IMR-90 (cell line): ENCODE measurements at regions not wholly inside any gene's neighbourhood (a gene's known extent, or its start where the extent isn't known, plus 50 kb on each side); places are given as distances from the start of the nearest gene placed in this dataset.

Source experiments
- ATAC-seq: fragments of 200-7000 bp; cut with Tn5 transposase; 2 replicates; pipeline ENCODE4 v1.9.1; 2020; ENCODE audit warnings: low read depth, mild to moderate bottlenecking, moderate library complexity
- BruUV-seq: library from RNA; stranded (reverse); fragments of 400-500 nt; replicated peaks from 2 replicates; lab custom pipeline; 2021; lab: Mats Ljungman, UMichigan
- CTCF ChIA-PET: fragments of 300-600 bp; formaldehyde crosslinking; extraction: SDS; loops from one replicate; lab custom pipeline; 2021; ENCODE audit warnings: antibody characterized with exemption; lab: Yijun Ruan, JAX
- POLR2A ChIA-PET: fragments of 300-600 bp; sonication (Branson Sonifier 250); formaldehyde crosslinking; loops from one replicate; lab custom pipeline; 2022; ENCODE audit warnings: antibody characterized with exemption; ENCODE audit not compliant: unreplicated experiment; lab: Charles Lee
- DNase-seq: peaks from one replicate; pipeline ENCODE4 v3.0.0; 2013
- H2AFZ ChIP-seq: replicated peaks from 2 replicates; pipeline ENCODE3; 2013; ENCODE audit warnings: low read length, mild to moderate bottlenecking; ENCODE audit not compliant: poor library complexity
- H2AK5ac ChIP-seq: 2 replicates; pipeline ENCODE4 v1.6.1; 2013; ENCODE audit warnings: low read depth, low read length, inconsistent platforms
- H2AK9ac ChIP-seq: replicated peaks from 2 replicates; pipeline ENCODE3; 2013; ENCODE audit warnings: mild to moderate bottlenecking, low read depth, low read length, moderate library complexity; ENCODE audit not compliant: poor library complexity
- H2BK120ac ChIP-seq: 2 replicates; pipeline ENCODE4 v1.6.1; 2013; ENCODE audit warnings: low read depth, low read length, inconsistent platforms
- H2BK15ac ChIP-seq: 3 replicates; pipeline ENCODE4 v1.6.1; 2013; ENCODE audit warnings: low read depth, low read length, inconsistent platforms
- H2BK20ac ChIP-seq: 2 replicates; pipeline ENCODE4 v1.6.1; 2013; ENCODE audit warnings: low read depth, mild to moderate bottlenecking, inconsistent platforms, low read length, moderate library complexity
- H2BK5ac ChIP-seq: 2 replicates; pipeline ENCODE4 v1.6.1; 2013; ENCODE audit warnings: mild to moderate bottlenecking, low read depth, low read length, inconsistent platforms; ENCODE audit not compliant: poor library complexity, severe bottlenecking
- H3K14ac ChIP-seq: replicated peaks from 2 replicates; pipeline ENCODE4 v1.6.1; 2013; ENCODE audit warnings: low read depth, low read length, inconsistent platforms
- H3K18ac ChIP-seq: 2 replicates; pipeline ENCODE4 v1.6.1; 2013; ENCODE audit warnings: low read depth, low read length, control low read depth
- H3K23ac ChIP-seq: 2 replicates; pipeline ENCODE4 v1.6.1; 2013; ENCODE audit warnings: low read depth, low read length, inconsistent platforms
- H3K27ac ChIP-seq: 2 replicates; pipeline ENCODE4 v1.5.1; 2013; ENCODE audit warnings: mild to moderate bottlenecking, control low read depth, low read length; ENCODE audit not compliant: insufficient read depth
- H3K27me3 ChIP-seq: 2 replicates; pipeline ENCODE4 v1.6.1; 2013; ENCODE audit warnings: low read length; ENCODE audit not compliant: control insufficient read depth, insufficient read depth
- H3K36me3 ChIP-seq: 2 replicates; pipeline ENCODE4 v1.6.1; 2013; ENCODE audit warnings: low read length, mixed read lengths; ENCODE audit not compliant: control insufficient read depth, insufficient read depth
- H3K4ac ChIP-seq: 2 replicates; pipeline ENCODE4 v1.6.1; 2013; ENCODE audit warnings: low read depth, low read length, inconsistent platforms
- H3K4me1 ChIP-seq: 2 replicates; pipeline ENCODE4 v1.6.1; 2013; ENCODE audit warnings: low read length, mixed read lengths; ENCODE audit not compliant: control insufficient read depth, insufficient read depth
- H3K4me2 ChIP-seq: 2 replicates; pipeline ENCODE4 v1.6.1; 2013; ENCODE audit warnings: low read depth, mild to moderate bottlenecking, control low read depth, low read length, moderate library complexity
- H3K4me3 ChIP-seq: 2 replicates; pipeline ENCODE4 v1.5.1; 2013; ENCODE audit warnings: low read depth, mild to moderate bottlenecking, control low read depth, low read length, moderate library complexity; ENCODE audit not compliant: insufficient read depth
- H3K56ac ChIP-seq: 2 replicates; pipeline ENCODE4 v1.6.1; 2013; ENCODE audit warnings: low read length, inconsistent platforms; ENCODE audit not compliant: insufficient read depth; ENCODE audit errors: extremely low read depth
- H3K79me1 ChIP-seq, 2 experiments: 2 replicates each; pipeline ENCODE4 v1.6.1; 2013; ENCODE audit warnings: low read length in 2 of 2, inconsistent platforms in 1 of 2, low read depth in 1 of 2
- H3K9ac ChIP-seq: 2 replicates; pipeline ENCODE4 v1.6.1; 2013; ENCODE audit warnings: low read depth, low read length, control low read depth
- H3K9me1 ChIP-seq: 2 replicates; pipeline ENCODE4 v1.6.1; 2013; ENCODE audit warnings: low read length, inconsistent platforms; ENCODE audit not compliant: insufficient read depth
- H3K9me3 ChIP-seq: 2 replicates; pipeline ENCODE4 v1.6.1; 2013; ENCODE audit warnings: low read length; ENCODE audit not compliant: control insufficient read depth, insufficient read depth
- H4K20me1 ChIP-seq: 2 replicates; pipeline ENCODE4 v1.6.1; 2013; ENCODE audit warnings: low read length, inconsistent platforms; ENCODE audit not compliant: insufficient read depth
- H4K5ac ChIP-seq: 2 replicates; pipeline ENCODE4 v1.6.1; 2013; ENCODE audit warnings: mild to moderate bottlenecking, low read depth, low read length, control low read depth
- H4K8ac ChIP-seq, 2 experiments: 2 replicates each; pipeline ENCODE4 v1.6.1; 2013; ENCODE audit warnings: low read depth in 2 of 2, low read length in 2 of 2, control low read depth in 1 of 2, inconsistent platforms in 1 of 2
- H4K91ac ChIP-seq: 2 replicates; pipeline ENCODE4 v1.6.1; 2013; ENCODE audit warnings: low read depth, low read length, inconsistent platforms; ENCODE audit not compliant: insufficient read depth
- BHLHE40 ChIP-seq: fragments of 150-350 bp; IDR thresholded peaks from 2 replicates; pipeline ENCODE4 v1.6.1; 2016; ENCODE audit warnings: mild to moderate bottlenecking, low read depth, low read length
- CEBPB ChIP-seq: IDR thresholded peaks from 2 replicates; pipeline ENCODE4 v1.6.1; 2012; ENCODE audit warnings: low read depth, low read length, improper control_type of control experiment
- CHD1 ChIP-seq: IDR thresholded peaks from 2 replicates; pipeline ENCODE4 v1.6.1; 2012; ENCODE audit warnings: low read depth, low read length, improper control_type of control experiment
- ELK1 ChIP-seq: fragments of 150-350 bp; IDR thresholded peaks from 2 replicates; pipeline ENCODE4 v1.6.1; 2016; ENCODE audit warnings: low read depth, mild to moderate bottlenecking, low read length, moderate library complexity, borderline replicate concordance
- FOS ChIP-seq: fragments of 150-350 bp; IDR thresholded peaks from 2 replicates; pipeline ENCODE4 v1.6.1; 2016; ENCODE audit warnings: low read depth, low read length
- MAFK ChIP-seq: IDR thresholded peaks from 2 replicates; pipeline ENCODE4 v1.6.1; 2012; ENCODE audit warnings: low read depth, low read length, improper control_type of control experiment
- MAZ ChIP-seq: IDR thresholded peaks from 2 replicates; pipeline ENCODE4 v1.6.1; 2012; ENCODE audit warnings: low read depth, mild to moderate bottlenecking, low read length, improper control_type of control experiment, moderate library complexity, borderline replicate concordance
- MXI1 ChIP-seq: IDR thresholded peaks from 2 replicates; pipeline ENCODE4 v1.6.1; 2012; ENCODE audit warnings: low read depth, mild to moderate bottlenecking, low read length, moderate library complexity, borderline replicate concordance
- NFE2L2 ChIP-seq: fragments of 150-350 bp; IDR thresholded peaks from 2 replicates; pipeline ENCODE4 v1.6.1; 2016; ENCODE audit warnings: low read depth, mild to moderate bottlenecking, low read length
- POLR2A ChIP-seq: IDR thresholded peaks from 2 replicates; pipeline ENCODE4 v1.6.1; 2012; ENCODE audit warnings: mild to moderate bottlenecking, low read depth, low read length
- RAD21 ChIP-seq: IDR thresholded peaks from 2 replicates; pipeline ENCODE4 v1.6.1; 2012; ENCODE audit warnings: low read length, improper control_type of control experiment
- RCOR1 ChIP-seq: IDR thresholded peaks from 2 replicates; pipeline ENCODE4 v1.6.1; 2012; ENCODE audit warnings: mild to moderate bottlenecking, low read length, improper control_type of control experiment; ENCODE audit not compliant: insufficient replicate concordance
- RFX5 ChIP-seq: IDR thresholded peaks from 2 replicates; pipeline ENCODE4 v1.8.0; 2012; ENCODE audit warnings: low read depth, mild to moderate bottlenecking, low read length, moderate library complexity
- SMC3 ChIP-seq: fragments of 150-350 bp; IDR thresholded peaks from 2 replicates; pipeline ENCODE4 v1.6.1; 2016; ENCODE audit warnings: low read depth, mild to moderate bottlenecking, antibody characterized with exemption, low read length, moderate library complexity
- USF2 ChIP-seq: fragments of 150-350 bp; IDR thresholded peaks from 2 replicates; pipeline ENCODE4 v1.6.1; 2017; ENCODE audit warnings: mild to moderate bottlenecking, antibody characterized with exemption, low read length, low read depth
- dilution Hi-C: fragments of 300-500 bp; cut with HindIII; formaldehyde crosslinking; loops from one replicate; pipeline ENCODE4 v1.14.3; 2018; ENCODE audit warnings: low sequenced_read_pairs; ENCODE audit not compliant: unreplicated experiment
- in situ Hi-C: fragments of 300-500 bp; cut with MboI; formaldehyde crosslinking; loops from 3 replicates; pipeline ENCODE4 v1.14.3; 2019; ENCODE audit warnings: low sequenced_read_pairs, inconsistent platforms, mixed read lengths
- intact Hi-C: fragments of 100-400 bp; cut with micrococcal nuclease; formaldehyde crosslinking; loops from 2 replicates; pipeline ENCODE4 v1.10.0; 2022

- DNase-seq, result no peak
- peaks cover 13% of the 10 kb centered on the region for H3K27me3 ChIP-seq
- H2BK5ac ChIP-seq, result no peak overlapping the region
- no TSS peak for BruUV-seq
- ChIA-PET CTCF (interaction anchor here (0.7 kb wide), 1 partner anchor 10 kb away, joined by 4 read pairs; no protein-coding TSS in a partner anchor), POLR2A (no interaction called here)
- H3K9ac ChIP-seq, result no peak overlapping the region
- in situ Hi-C loops, result no loop called here
- H3K14ac ChIP-seq, result no peak overlapping the region
- ATAC-seq, result no peak
- H3K4ac ChIP-seq, result no peak overlapping the region
- no peaks in the 10 kb centered on the region for H3K9me1 ChIP-seq
- H2BK120ac ChIP-seq, result no peak overlapping the region
- H3K56ac ChIP-seq, result no peak overlapping the region
- H3K9me3 ChIP-seq, result peaks cover 13% of the 10 kb centered on the region
- H4K20me1 ChIP-seq, result no peaks in the 10 kb centered on the region
- no peak overlapping the region for H2BK20ac ChIP-seq
- peaks cover under 1% of the 10 kb centered on the region; the same call in 1 of the 2 replicates for H3K4me1 ChIP-seq
- H3K36me3 ChIP-seq, result no peaks in the 10 kb centered on the region
- no peak overlapping the region for H3K4me2 ChIP-seq
- H3K23ac ChIP-seq, result no peak overlapping the region
- TF ChIP-seq RAD21 (no peak), NFE2L2 (no peak), MAZ (no peak), USF2 (no peak), SMC3 (no peak), RCOR1 (no peak), RFX5 (no peak), MXI1 (no peak), POLR2A (no peak), CHD1 (no peak), CEBPB (no peak), BHLHE40 (no peak), MAFK (no peak), FOS (no peak), ELK1 (no peak)
- H2AK9ac ChIP-seq, result no peak overlapping the region
- H2BK15ac ChIP-seq, result no peak overlapping the region
- no peak overlapping the region for H4K5ac ChIP-seq
- no peak overlapping the region for H3K27ac ChIP-seq
- intact Hi-C loops, result no loop called here
- H3K79me1 ChIP-seq, result no peaks in the 10 kb centered on the region
- no peak overlapping the region for H3K4me3 ChIP-seq
- H2AFZ ChIP-seq, result no peak overlapping the region
- dilution Hi-C loops, result no loop called here
- H3K18ac ChIP-seq, result no peak overlapping the region
- H4K8ac ChIP-seq, result no peak overlapping the region
- no peak overlapping the region for H2AK5ac ChIP-seq
- no peak overlapping the region for H4K91ac ChIP-seq
These were observed 65.6 kb upstream of the SHISAL1 start for GRCh38 chr22:44378380-44378779.
